Activated naive CD4-positive, alpha-beta T cell treated with anti-CD3 and anti-CD28 coated beads, Interleukin-2, amount 50 U/mL, for 16 hours (primary cell): ENCODE measurements at regions not wholly inside any gene's neighbourhood (a gene's known extent, or its start where the extent isn't known, plus 50 kb on each side); places are given as distances from the start of the nearest gene placed in this dataset.

Experiments
- DNase-seq: peaks from one replicate; pipeline ENCODE4 v3.0.0-alpha.2; 2020

- DNase-seq = no peak
Measured at GRCh38 chr1:87636198-87636892, 307.7 kb downstream of the LMO4 start.

GRCh38 chr1:87638636-87639035, 310.0 kb downstream of the LMO4 start:
- DNase-seq = no peak

DNA sequence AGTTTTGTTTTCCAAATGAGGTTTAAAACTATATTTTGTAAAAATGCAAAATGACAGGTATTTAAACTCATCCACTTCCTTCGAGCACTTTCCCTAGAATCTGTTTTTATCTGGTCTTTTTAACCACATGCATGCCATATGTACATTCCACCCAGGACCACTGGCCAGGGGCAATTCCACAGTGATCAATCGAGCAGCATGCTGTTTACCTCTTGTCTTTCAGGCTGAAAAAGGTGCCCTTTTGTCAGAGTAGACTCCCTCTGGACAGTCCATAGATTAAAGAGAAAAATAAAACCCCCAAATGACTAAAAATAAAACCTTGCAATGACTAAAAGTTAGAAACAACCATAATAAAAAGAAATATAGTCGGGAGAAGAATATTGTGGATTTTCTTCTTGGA, 313.3 kb downstream of the LMO4 start:
- DNase-seq = no peak

GRCh38 chr1:87642581-87643221, 314.0 kb downstream of the LMO4 start:
- no peak for DNase-seq

- no peak for DNase-seq
Measured at GRCh38 chr1:87644033-87644578, 315.4 kb downstream of the LMO4 start.

DNA sequence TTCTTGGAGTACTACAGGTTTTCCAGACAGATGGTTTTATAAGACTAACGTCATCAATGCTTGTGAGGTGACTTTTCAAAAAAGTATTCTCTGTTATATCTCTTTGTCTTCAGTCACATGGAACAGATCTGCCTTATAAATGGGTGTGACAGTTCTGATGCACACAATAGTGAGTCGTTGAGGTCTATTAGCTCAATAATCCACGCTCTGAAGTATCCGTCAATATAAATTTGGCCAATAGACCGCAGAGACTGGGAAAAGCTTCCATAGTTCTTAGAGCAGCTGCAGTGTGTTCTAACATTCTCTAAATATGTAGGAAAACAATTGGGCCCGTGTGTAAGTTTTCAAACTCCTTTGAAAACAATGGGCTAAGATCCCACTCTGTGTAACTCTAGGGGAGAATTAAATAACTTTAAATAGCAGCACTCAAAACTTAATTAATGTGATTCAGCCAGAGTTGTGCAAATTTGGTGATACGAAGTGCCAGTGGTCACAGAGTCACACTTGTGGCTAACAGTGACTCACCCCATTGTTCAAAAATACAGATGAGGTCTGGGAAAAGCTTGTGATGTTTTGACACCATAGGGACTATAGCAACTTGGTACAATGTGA, 316.0 kb downstream of the LMO4 start:
- no peak for DNase-seq

GRCh38 chr1:87647430-87648177, 318.9 kb downstream of the LMO4 start:
- DNase-seq = no peak

DNA sequence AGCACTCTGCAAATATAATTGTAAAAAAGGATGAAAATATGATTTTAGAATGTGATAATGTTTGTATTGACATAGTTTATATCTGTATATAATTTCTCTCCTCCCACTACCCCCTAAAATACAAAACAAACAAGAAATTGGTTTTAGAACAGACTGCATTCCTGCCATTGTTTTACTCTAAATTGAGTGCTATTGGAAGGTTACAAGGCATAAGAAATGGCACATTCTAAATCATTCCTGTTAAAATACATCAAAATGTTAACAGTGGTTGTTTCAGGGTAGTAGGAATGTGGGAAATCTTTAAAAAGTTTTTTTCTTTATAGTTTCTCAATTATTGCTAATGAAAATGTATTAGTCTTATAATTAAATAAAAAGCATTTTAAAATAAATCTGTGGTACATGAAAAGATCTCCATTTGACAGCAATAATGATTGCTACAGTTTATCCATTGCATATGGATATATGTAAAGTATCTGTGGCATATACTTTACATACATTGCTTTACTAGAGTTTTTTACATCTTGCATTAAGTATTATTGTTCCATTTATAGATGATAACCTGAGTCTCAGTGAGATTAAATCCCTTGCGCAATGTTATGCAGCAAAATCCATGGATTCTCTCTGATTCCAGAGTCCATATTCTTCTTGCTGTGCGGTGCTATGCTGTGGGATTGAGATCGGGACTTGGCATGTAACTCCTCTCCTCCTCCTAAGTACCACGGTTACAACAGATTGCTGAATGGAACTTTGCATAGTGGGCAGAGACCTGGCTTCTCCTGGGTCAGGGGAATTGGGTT, 319.8 kb downstream of the LMO4 start:
- no peak for DNase-seq

DNA sequence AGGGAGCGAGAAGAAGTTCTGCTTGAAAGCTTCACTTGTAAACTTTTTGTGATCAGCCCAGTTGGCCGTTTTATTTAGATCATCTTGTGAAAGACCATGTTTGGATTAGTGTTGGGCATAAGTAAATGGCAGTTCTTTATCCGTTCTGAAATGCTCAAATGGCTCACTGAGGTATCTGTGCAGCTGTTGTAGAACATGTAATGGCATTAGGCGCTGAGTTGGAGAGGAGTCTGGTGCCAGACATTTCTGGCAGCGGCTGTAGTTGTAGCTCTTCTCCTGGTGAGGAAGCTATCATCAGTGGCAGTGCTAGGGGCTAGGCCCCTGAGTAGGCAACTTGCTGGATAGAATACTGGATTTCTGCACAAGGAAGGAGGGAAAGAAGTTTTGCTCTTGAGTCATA, 321.6 kb downstream of the LMO4 start:
- DNase-seq = no peak

- DNase-seq = no peak
Measured at GRCh38 chr1:87652176-87652575, 323.5 kb downstream of the LMO4 start.

DNA sequence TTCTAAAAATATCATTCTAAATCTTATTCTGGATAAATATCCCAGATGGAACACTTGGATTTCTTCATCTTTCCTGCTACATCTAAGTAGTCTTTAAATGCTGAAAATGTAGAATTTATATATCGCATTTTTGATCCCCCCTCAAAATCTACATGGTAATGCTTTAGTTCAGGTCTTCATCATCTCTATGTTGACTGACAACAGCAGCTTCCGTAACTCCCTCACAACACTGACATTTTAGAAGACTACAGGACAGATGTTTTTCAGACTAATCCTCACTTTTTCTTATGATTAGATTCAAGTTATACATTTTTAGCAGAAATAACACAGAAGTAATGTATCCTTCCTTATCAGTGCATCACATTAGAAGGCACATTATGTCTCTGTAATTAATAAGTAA, 336.5 kb downstream of the LMO4 start:
- DNase-seq = no peak

GRCh38 chr1:87666681-87667080, 338.0 kb downstream of the LMO4 start:
- DNase-seq = no peak

DNA sequence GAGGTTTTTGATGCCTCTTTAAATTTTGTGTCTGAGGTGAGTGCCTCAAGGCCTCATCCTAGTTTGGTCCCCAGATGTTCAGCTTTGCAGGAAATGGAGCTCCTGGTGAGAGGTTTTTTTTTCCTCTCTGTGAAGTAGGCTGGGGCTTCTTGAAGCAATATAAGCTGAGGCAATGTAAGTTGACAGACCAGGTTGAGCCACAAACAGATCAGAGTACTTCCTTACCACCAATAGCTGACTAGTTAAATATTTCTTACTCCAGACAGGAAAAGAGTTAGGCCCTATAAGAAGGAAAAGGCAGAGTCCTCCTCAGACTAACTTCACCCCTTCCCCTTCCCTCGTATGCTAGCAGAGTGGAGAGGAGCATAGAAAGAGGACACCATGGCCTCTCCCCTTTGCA, 341.0 kb downstream of the LMO4 start:
- DNase-seq = no peak

DNA sequence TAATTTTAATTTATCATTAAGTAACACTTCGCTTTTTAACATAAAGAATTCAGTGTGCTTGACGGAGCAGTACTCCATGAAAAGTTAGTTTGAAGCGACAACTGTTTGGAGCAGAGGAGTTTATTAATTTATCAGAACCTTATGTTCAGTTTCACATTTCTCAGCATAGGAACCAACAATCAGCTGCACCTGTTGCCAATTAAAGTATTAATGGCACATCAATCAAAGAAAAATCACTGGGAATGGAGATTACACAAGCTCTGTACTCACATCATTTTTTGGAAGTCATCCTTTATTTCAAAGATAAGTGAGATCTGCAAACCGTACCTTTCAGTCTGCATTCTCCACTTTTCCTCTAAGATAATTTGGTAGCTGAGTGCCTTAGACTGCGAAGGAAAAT, 344.6 kb downstream of the LMO4 start:
- DNase-seq = no peak

- no peak for DNase-seq
Measured at GRCh38 chr1:87673748-87674147, 345.1 kb downstream of the LMO4 start.

DNA sequence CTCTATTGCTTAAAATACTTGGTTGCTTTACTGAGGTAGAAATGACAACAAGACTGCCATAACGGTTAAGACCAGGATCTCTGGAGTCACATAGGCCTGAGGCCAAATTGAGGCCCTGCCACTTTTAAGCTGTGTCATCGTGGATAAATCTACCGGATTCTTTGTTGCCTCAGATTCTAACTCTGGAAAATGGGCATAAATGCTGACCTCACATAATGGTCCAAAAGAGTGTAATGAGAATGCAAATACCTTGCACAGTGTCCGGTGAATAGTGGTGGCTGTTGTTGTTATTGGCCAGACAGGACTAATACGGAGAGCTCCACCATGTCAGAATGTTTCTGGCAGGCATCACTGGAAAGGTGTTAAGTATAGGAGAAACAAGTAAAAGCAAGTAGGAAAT, 346.1 kb downstream of the LMO4 start:
- DNase-seq = no peak

GRCh38 chr1:87678266-87678665, 349.6 kb downstream of the LMO4 start:
- no peak for DNase-seq

DNA sequence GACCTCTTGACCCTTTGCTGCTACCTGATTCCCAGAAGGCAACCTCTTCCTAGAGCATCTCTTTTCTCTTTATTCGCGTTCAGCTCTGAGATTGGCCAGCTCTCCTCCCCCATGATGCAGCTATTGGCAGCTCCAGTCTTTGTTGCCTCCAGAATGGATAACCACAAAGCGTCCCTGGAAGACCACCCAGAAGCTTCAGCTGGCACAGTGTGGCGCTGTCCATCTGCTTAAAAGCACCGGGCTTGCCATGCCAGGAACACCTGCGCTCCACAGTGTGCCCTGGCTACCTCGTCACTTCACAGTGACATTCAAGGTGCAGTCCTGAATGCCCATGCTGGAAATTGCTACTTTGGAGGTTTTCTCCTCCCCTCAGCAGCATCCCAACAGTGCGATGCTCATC, 353.9 kb downstream of the LMO4 start:
- DNase-seq = no peak

- DNase-seq = no peak
Measured at GRCh38 chr1:87683196-87683956, 354.7 kb downstream of the LMO4 start.

GRCh38 chr1:87684194-87684593, 355.5 kb downstream of the LMO4 start:
- no peak for DNase-seq

DNA sequence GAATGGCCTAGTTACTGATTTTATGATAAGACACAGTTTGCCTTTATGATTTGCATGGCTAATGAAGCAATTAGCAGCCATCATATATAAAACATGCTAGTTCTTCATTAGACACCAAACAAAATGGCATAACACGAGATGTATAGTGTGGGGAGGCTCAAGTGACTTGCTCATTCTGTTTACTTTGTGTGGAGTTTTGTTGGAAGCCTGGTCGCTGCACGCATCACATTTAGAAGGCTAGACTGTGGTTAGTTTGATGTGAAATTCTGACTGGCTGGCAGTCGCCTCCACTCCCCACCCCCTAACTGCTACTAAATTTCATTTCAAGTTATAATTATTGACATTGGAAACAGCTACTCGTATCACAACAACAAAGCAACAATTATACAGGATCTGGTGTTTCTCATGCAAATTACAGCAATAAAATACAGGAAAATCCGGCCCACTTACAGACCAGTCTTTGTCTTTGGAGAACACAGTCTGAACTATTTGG, 356.1 kb downstream of the LMO4 start:
- DNase-seq = no peak
